ENCODE measurements at regions not wholly inside any gene's neighbourhood (a gene's known extent, or its start where the extent isn't known, plus 50 kb on each side); places are given as distances from the start of the nearest gene placed in this dataset.
A peak's percentile ranks its signal among the peaks of the same experiment; 100 is the strongest.
"Not testable (repeated sequence)": the region's sequence is repeated elsewhere in the genome, so short reads cannot be mapped to it uniquely, and the experiment has no call there.

DNA sequence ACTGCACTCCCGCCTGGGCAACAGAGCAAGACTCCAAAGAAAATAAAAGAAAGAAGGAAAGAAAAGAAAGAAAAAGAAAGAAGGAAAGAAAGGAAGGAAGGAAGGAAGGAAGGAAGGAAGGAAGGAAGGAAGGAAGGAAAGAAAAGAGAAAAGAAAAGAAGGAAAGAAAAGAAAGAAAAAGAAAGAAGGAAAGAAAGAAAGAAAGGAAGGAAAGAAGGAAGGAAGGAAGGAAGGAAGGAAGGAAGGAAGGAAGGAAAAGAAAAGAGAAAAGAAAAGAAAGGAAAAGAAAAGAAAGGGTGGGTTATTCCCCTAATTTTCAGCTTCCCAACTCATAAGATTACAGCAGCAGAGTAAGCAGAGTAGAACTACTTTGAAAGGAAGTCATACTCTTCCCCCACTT is 64.4 kb downstream of the TMEM200C start:
- H3K36me3 ChIP-seq (ENCODE audit: control insufficient read depth in 5 of 5, insufficient read depth in 5 of 5, low read length in 5 of 5); H3K9ac ChIP-seq (ENCODE audit: low read length in 5 of 5); H3K27me3 ChIP-seq (ENCODE audit: control insufficient read depth in 5 of 5, insufficient read depth in 4 of 5, low read length in 5 of 5); H3K27ac ChIP-seq (ENCODE audit: low read depth, low read length); H3K9me3 ChIP-seq (ENCODE audit: control insufficient read depth in 5 of 5, low read length in 5 of 5); H3K4me1 ChIP-seq (ENCODE audit: control insufficient read depth in 5 of 5, insufficient read depth in 5 of 5, low read length in 5 of 5); H3K4me3 ChIP-seq (ENCODE audit: low read depth in 1 of 5, low read length in 5 of 5): not testable (repeated sequence)

DNA sequence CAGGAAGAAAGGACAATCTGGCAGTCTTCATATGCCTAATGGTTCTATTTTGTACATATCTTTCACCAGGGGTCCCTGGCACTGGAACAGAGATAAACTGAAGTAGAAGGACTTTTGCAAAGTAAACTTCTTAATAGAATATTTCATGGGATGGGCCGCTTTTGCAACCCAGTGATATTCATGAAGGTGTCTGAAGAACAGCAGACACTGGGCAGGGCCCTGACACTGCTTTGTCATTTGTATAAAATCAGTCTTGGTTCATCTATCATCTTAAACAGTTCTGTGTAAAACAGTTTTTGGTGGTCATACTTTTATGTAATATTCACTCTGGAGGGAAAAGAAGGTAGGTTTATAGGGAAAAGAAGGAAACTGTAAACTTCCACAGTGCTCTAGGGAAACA is 66.4 kb downstream of the TMEM200C start:
- Histone ChIP-seq H3K4me1 (ENCODE audit: control insufficient read depth in 5 of 5, insufficient read depth in 5 of 5, low read length in 5 of 5) (peaks cover 0 to 4% (median 0%) of the 10 kb centered on the region in 5 donors), H3K4me3 (ENCODE audit: low read depth in 1 of 5, low read length in 5 of 5) (no peak overlapping the region), H3K9ac (ENCODE audit: low read length in 5 of 5) (no peak overlapping the region), H3K36me3 (ENCODE audit: control insufficient read depth in 5 of 5, insufficient read depth in 5 of 5, low read length in 5 of 5) (no peaks in the 10 kb centered on the region), H3K27me3 (ENCODE audit: control insufficient read depth in 5 of 5, insufficient read depth in 4 of 5, low read length in 5 of 5) (no peaks in the 10 kb centered on the region), H3K9me3 (ENCODE audit: control insufficient read depth in 5 of 5, low read length in 5 of 5) (no peaks in the 10 kb centered on the region), H3K27ac (ENCODE audit: low read depth, low read length) (no peak overlapping the region)

DNA sequence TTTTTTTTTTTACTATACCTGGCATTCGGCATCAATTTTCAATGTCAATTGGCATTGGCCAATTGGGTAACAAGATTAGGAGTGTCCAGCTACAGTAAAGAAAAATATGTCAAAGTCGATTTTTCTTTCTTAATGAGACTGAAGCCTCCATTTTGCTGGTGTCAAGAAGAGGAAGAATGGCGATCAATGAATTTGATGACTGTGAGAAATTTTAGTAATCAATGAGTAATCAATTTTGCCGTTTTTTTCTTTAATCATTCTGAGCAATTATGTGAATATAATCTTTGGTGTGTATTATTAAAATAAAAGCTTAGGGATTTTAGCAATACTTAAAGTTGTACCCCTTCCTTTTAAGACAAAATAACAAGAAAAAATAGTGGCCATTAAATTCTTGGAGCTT is 69.7 kb downstream of the TMEM200C start:
- Histone ChIP-seq H3K36me3 (ENCODE audit: control insufficient read depth in 5 of 5, insufficient read depth in 5 of 5, low read length in 5 of 5) (no peaks in the 10 kb centered on the region), H3K9ac (ENCODE audit: low read length in 5 of 5) (no peak overlapping the region), H3K4me3 (ENCODE audit: low read depth in 1 of 5, low read length in 5 of 5) (no peak overlapping the region), H3K27ac (ENCODE audit: low read depth, low read length) (no peak overlapping the region), H3K27me3 (ENCODE audit: control insufficient read depth in 5 of 5, insufficient read depth in 4 of 5, low read length in 5 of 5) (no peaks in the 10 kb centered on the region), H3K9me3 (ENCODE audit: control insufficient read depth in 5 of 5, low read length in 5 of 5) (no peaks in the 10 kb centered on the region), H3K4me1 (ENCODE audit: control insufficient read depth in 5 of 5, insufficient read depth in 5 of 5, low read length in 5 of 5) (peaks cover 0 to 4% (median 0%) of the 10 kb centered on the region in 5 donors)

DNA sequence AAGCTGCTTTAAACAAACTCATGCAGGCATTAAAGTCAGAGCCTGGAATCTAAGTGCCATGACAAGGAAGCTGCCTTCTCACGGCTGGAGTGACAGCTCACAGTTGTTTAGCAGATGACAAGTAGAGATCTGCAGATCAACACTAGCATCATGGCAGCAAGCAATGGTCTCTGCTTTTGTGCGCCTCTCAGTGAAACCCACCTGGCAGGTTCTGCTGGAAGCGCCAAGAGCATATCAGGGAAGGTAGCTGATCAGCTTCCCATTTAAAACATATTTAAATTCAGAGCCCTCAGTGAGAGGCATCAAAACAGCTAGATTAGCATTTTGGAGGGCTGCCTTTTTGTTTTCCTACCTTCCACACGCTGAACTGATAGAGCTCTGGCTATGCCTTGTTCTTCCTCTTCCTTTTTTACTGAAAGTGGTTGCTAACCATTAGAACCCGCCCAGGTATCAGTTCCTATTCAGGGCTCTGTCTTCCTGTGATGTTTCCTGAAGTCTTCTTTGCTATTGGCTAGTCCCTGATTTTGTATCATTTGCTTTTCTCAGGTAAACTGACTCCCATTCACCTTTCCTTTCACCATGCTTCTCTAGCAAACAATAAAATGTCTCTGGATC is 70.8 kb downstream of the TMEM200C start:
- Histone ChIP-seq H3K27ac (ENCODE audit: low read depth, low read length) (no peak overlapping the region), H3K4me3 (ENCODE audit: low read depth in 1 of 5, low read length in 5 of 5) (no peak overlapping the region), H3K36me3 (ENCODE audit: control insufficient read depth in 5 of 5, insufficient read depth in 5 of 5, low read length in 5 of 5) (no peaks in the 10 kb centered on the region), H3K9me3 (ENCODE audit: control insufficient read depth in 5 of 5, low read length in 5 of 5) (no peaks in the 10 kb centered on the region), H3K27me3 (ENCODE audit: control insufficient read depth in 5 of 5, insufficient read depth in 4 of 5, low read length in 5 of 5) (no peaks in the 10 kb centered on the region), H3K9ac (ENCODE audit: low read length in 5 of 5) (no peak overlapping the region), H3K4me1 (ENCODE audit: control insufficient read depth in 5 of 5, insufficient read depth in 5 of 5, low read length in 5 of 5) (peaks cover 0 to 4% (median 0%) of the 10 kb centered on the region in 5 donors)

DNA sequence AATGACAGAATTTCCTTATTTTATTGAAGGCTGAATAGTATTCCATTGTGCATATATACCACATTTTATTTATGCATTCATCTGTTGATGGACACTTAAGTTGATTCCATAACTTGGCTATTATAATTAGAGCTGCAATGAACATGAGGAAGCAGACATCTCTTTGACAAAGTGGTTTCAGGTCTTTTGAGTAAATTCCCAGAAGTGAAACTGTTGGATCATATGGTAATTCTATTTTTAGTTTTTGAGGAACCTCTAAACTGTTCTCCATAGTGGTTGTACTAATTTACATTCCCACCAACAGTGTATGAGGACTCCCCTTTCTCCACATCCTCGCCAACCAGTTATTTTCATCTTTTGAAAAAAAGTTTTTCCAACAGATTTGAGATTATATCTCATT is 77.5 kb downstream of the TMEM200C start:
- H3K9ac ChIP-seq (ENCODE audit: low read length in 5 of 5): no peak overlapping the region
- no peak overlapping the region for H3K4me3 ChIP-seq (ENCODE audit: low read depth in 1 of 5, low read length in 5 of 5)
- no peak overlapping the region for H3K27ac ChIP-seq (ENCODE audit: low read depth, low read length)
- H3K27me3 ChIP-seq (ENCODE audit: control insufficient read depth in 5 of 5, insufficient read depth in 4 of 5, low read length in 5 of 5): no peaks in the 10 kb centered on the region
- H3K9me3 ChIP-seq (ENCODE audit: control insufficient read depth in 5 of 5, low read length in 5 of 5): no peaks in the 10 kb centered on the region
- H3K36me3 ChIP-seq (ENCODE audit: control insufficient read depth in 5 of 5, insufficient read depth in 5 of 5, low read length in 5 of 5): no peaks in the 10 kb centered on the region
- H3K4me1 ChIP-seq (ENCODE audit: control insufficient read depth in 5 of 5, insufficient read depth in 5 of 5, low read length in 5 of 5): no peaks in the 10 kb centered on the region

DNA sequence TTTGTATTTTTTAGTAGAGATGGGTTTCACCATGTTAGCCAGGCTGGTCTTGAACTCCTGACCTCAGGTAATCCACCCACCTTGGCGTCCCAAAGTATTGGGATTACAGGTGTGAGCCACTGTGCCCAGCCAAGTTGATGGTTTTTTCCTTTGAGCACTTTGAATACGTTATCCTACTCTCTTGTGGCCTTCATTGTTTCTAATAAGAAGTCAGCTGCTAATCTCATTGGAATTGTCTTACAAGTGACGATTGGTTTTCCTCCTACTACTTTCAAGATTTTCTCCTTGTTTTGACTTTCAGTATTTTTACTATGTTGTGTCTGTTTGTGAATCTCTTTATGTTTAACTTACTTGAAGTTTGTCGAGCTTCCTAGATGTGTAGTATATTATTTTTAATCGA is 88.5 kb downstream of the TMEM200C start:
- H3K36me3 ChIP-seq (ENCODE audit: control insufficient read depth in 5 of 5, insufficient read depth in 5 of 5, low read length in 5 of 5): no peaks in the 10 kb centered on the region
- no peak overlapping the region for H3K9ac ChIP-seq (ENCODE audit: low read length in 5 of 5)
- no peak overlapping the region for H3K27ac ChIP-seq (ENCODE audit: low read depth, low read length)
- no peaks in the 10 kb centered on the region for H3K27me3 ChIP-seq (ENCODE audit: control insufficient read depth in 5 of 5, insufficient read depth in 4 of 5, low read length in 5 of 5)
- H3K4me1 ChIP-seq (ENCODE audit: control insufficient read depth in 5 of 5, insufficient read depth in 5 of 5, low read length in 5 of 5): no peaks in the 10 kb centered on the region
- H3K4me3 ChIP-seq (ENCODE audit: low read depth in 1 of 5, low read length in 5 of 5): no peak overlapping the region
- H3K9me3 ChIP-seq (ENCODE audit: control insufficient read depth in 5 of 5, low read length in 5 of 5): peaks cover 0 to 18% (median 12%) of the 10 kb centered on the region in 5 donors

DNA sequence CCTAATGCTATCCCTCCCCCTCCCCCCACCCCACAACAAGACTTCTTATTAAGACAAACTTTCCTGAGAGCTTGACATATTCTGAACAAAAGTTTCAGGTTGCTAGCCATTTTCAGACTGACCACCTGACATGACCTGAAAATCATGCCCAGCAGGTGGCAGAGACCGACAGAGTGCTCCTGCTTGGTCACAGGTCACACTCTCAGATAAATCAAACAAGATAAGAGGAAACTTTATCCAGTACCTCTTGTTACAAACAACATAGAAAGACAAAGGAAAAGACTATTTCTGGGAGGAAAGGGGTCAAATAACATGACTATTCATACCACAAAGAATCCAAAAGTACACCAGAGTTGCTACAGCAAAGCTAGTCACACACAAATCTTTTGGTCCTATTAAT is 107.4 kb downstream of the TMEM200C start:
- H3K4me3 ChIP-seq (ENCODE audit: low read depth in 1 of 5, low read length in 5 of 5): no peak overlapping the region
- H3K9me3 ChIP-seq (ENCODE audit: control insufficient read depth in 5 of 5, low read length in 5 of 5): peaks cover 0 to 7% (median 4%) of the 10 kb centered on the region in 5 donors
- no peak overlapping the region for H3K9ac ChIP-seq (ENCODE audit: low read length in 5 of 5)
- no peaks in the 10 kb centered on the region for H3K4me1 ChIP-seq (ENCODE audit: control insufficient read depth in 5 of 5, insufficient read depth in 5 of 5, low read length in 5 of 5)
- no peaks in the 10 kb centered on the region for H3K36me3 ChIP-seq (ENCODE audit: control insufficient read depth in 5 of 5, insufficient read depth in 5 of 5, low read length in 5 of 5)
- H3K27me3 ChIP-seq (ENCODE audit: control insufficient read depth in 5 of 5, insufficient read depth in 4 of 5, low read length in 5 of 5): no peaks in the 10 kb centered on the region
- no peak overlapping the region for H3K27ac ChIP-seq (ENCODE audit: low read depth, low read length)

DNA sequence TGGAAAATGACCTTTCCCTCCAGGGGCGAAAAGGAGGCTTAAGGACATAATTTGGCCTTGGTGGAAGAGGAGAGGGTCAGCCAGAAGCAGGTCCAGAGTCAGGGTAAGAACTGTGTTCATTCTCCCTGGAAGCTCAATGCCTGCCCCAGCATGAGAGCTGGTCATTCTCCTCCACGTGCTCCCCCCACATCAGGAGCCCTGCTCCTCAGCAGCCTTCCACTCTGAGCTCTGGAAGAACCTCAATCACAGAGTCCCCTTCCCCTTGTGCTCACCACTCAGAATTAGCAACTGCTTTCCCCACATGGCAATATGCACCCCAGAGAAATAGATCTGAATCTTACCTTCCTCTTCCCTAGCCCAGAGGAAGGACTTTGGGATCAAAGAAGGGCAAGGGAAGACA is 115.4 kb downstream of the TMEM200C start:
- H3K36me3 ChIP-seq (ENCODE audit: control insufficient read depth in 5 of 5, insufficient read depth in 5 of 5, low read length in 5 of 5): no peaks in the 10 kb centered on the region
- no peak overlapping the region for H3K27ac ChIP-seq (ENCODE audit: low read depth, low read length)
- no peak overlapping the region for H3K4me3 ChIP-seq (ENCODE audit: low read depth in 1 of 5, low read length in 5 of 5)
- H3K9me3 ChIP-seq (ENCODE audit: control insufficient read depth in 5 of 5, low read length in 5 of 5): no peaks in the 10 kb centered on the region
- H3K27me3 ChIP-seq (ENCODE audit: control insufficient read depth in 5 of 5, insufficient read depth in 4 of 5, low read length in 5 of 5): peaks cover 0 to 2% (median 0%) of the 10 kb centered on the region in 5 donors
- no peak overlapping the region for H3K9ac ChIP-seq (ENCODE audit: low read length in 5 of 5)
- no peaks in the 10 kb centered on the region for H3K4me1 ChIP-seq (ENCODE audit: control insufficient read depth in 5 of 5, insufficient read depth in 5 of 5, low read length in 5 of 5)

DNA sequence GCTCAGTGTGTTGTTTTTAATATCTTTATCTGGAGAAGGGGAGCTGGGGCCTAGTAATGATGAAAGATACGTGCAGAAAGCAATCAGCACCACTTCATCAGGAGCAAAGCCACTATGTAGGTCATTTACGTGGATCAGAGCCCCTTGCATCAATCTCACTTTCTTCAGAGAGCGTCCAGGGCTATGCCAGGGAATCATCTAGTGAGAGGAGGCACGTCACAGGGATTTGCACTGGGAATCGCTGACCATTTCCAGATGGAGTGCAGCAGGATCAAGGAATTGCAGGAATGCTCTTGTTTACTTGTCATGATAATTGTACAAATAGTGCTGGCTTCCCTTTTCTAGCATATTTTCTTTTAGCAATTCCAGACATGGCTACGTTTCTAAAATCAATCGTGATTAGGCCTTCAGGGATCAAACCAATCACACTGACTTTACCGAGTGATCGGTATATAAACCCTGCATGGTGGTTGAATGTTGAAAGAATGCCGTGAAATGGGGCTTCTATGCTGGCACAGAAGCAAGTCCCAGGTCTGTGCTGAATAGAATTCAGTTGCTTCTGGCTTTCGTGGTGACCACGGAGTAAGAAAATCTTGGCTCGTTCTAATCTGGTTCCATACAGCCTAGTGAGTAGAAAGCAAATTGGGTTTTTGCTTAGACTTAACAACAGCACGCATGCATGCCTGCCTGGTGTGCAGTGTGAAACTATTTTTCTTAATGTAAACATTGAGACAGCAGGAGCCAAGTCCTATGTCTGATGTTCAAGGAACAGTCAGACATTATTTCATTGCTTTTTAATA is 122.8 kb downstream of the TMEM200C start:
- Histone ChIP-seq H3K9ac (ENCODE audit: low read length in 5 of 5) (no peak overlapping the region), H3K9me3 (ENCODE audit: control insufficient read depth in 5 of 5, low read length in 5 of 5) (no peaks in the 10 kb centered on the region), H3K27me3 (ENCODE audit: control insufficient read depth in 5 of 5, insufficient read depth in 4 of 5, low read length in 5 of 5) (peaks cover 0 to 11% (median 0%) of the 10 kb centered on the region in 5 donors), H3K4me1 (ENCODE audit: control insufficient read depth in 5 of 5, insufficient read depth in 5 of 5, low read length in 5 of 5) (peaks cover 0 to 11% (median 0%) of the 10 kb centered on the region in 5 donors), H3K27ac (ENCODE audit: low read depth, low read length) (no peak overlapping the region), H3K4me3 (ENCODE audit: low read depth in 1 of 5, low read length in 5 of 5) (peak overlapping the region in 1 of 5 donors; percentile 23), H3K36me3 (ENCODE audit: control insufficient read depth in 5 of 5, insufficient read depth in 5 of 5, low read length in 5 of 5) (no peaks in the 10 kb centered on the region)

DNA sequence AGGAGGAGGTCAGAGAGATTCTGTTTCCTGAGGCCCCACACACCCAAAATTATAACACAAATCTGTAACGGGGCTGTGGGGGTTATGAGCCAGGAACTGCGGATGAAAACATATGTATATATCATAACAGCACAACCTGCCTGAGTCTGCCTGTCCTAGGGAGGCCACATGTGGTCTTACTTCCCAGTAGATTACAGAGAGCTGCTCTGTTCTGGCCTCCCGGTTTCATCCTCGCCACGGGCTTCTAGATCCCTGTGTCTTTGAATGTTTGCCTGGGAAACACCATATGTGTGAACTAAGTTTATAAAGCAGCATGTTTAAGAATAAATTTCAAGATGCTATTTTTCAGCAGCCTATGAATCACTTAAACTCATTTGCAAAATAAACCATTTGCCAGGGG is 124.0 kb downstream of the TMEM200C start:
- no peak overlapping the region for H3K4me3 ChIP-seq (ENCODE audit: low read depth in 1 of 5, low read length in 5 of 5)

More for the DNA sequence above, 124.0 kb downstream of the TMEM200C start:
- H3K9me3 ChIP-seq (ENCODE audit: control insufficient read depth in 5 of 5, low read length in 5 of 5): no peaks in the 10 kb centered on the region
- H3K27me3 ChIP-seq (ENCODE audit: control insufficient read depth in 5 of 5, insufficient read depth in 4 of 5, low read length in 5 of 5): peaks cover 0 to 13% (median 0%) of the 10 kb centered on the region in 5 donors
- H3K27ac ChIP-seq (ENCODE audit: low read depth, low read length): no peak overlapping the region
- no peaks in the 10 kb centered on the region for H3K36me3 ChIP-seq (ENCODE audit: control insufficient read depth in 5 of 5, insufficient read depth in 5 of 5, low read length in 5 of 5)
- no peak overlapping the region for H3K9ac ChIP-seq (ENCODE audit: low read length in 5 of 5)
- H3K4me1 ChIP-seq (ENCODE audit: control insufficient read depth in 5 of 5, insufficient read depth in 5 of 5, low read length in 5 of 5): peaks cover 0 to 11% (median 0%) of the 10 kb centered on the region in 5 donors
